Activated CD4-positive, alpha-beta T cell treated with anti-CD3 and anti-CD28 coated beads for 36 hours (primary cell): ENCODE measurements at regions not wholly inside any gene's neighbourhood (a gene's known extent, or its start where the extent isn't known, plus 50 kb on each side); places are given as distances from the start of the nearest gene placed in this dataset.

Experiments used
- ATAC-seq: fragments of 200-7000 bp; cut with Tn5 transposase; one replicate; pipeline ENCODE4 v1.10.0; 2021; ENCODE audit warnings: mild to moderate bottlenecking, moderate library complexity
- CTCF ChIA-PET: fragments of 350-600 bp; sonication (Branson Sonifier 250); formaldehyde crosslinking; loops from one replicate; lab custom pipeline; 2021; ENCODE audit warnings: antibody characterized with exemption; lab: Charles Lee
- POLR2A ChIA-PET: fragments of 350-600 bp; sonication (Branson Sonifier 250); formaldehyde crosslinking; loops from one replicate; lab custom pipeline; 2021; ENCODE audit warnings: antibody characterized with exemption, inconsistent platforms; lab: Charles Lee
- DNase-seq: peaks from one replicate; pipeline ENCODE4 v3.0.0-alpha.2; 2020
- H3K27ac Mint-ChIP-seq: one replicate; pipeline ENCODE4 v1.8.0; 2021; ENCODE audit warnings: mixed read lengths
- H3K27me3 Mint-ChIP-seq: one replicate; pipeline ENCODE4 v1.8.0; 2021; ENCODE audit warnings: mixed read lengths
- H3K36me3 Mint-ChIP-seq: one replicate; pipeline ENCODE4 v1.8.0; 2021; ENCODE audit warnings: low read depth, mixed read lengths
- H3K4me1 Mint-ChIP-seq: one replicate; pipeline ENCODE4 v1.8.0; 2021; ENCODE audit warnings: mixed read lengths
- H3K4me3 Mint-ChIP-seq: one replicate; pipeline ENCODE4 v1.8.0; 2021; ENCODE audit warnings: mild to moderate bottlenecking, moderate library complexity, mixed read lengths
- H3K9me3 Mint-ChIP-seq: one replicate; pipeline ENCODE4 v1.8.0; 2021; ENCODE audit warnings: low read depth, mixed read lengths
- intact Hi-C, 2 experiments: fragments of 100-400 bp; cut with DNase I in 1 of 2; cut with micrococcal nuclease in 1 of 2; formaldehyde crosslinking; loops; one replicate each; pipeline versions ENCODE4 v1.14.2 to v1.15.1; 2022 to 2024; cut with DNase I, micrococcal nuclease

GRCh38 chr2:225994748-225995405 lies 595.4 kb downstream of the NYAP2 start:
- Mint-ChIP-seq H3K4me1 (no peaks in the 10 kb centered on the region), H3K27ac (no peak overlapping the region), H3K4me3 (no peak overlapping the region), H3K36me3 (no peaks in the 10 kb centered on the region), H3K9me3 (no peaks in the 10 kb centered on the region), H3K27me3 (no peaks in the 10 kb centered on the region)
- intact Hi-C loops = no loop called here
- ChIA-PET CTCF (interaction anchor here (0.8 kb wide), 1 partner anchor 306 kb away, joined by 3 read pairs; no protein-coding TSS in a partner anchor), POLR2A (no interaction called here)
- ATAC-seq (no peak), DNase-seq (no peak)

GRCh38 chr2:225993430-225993829 lies 593.9 kb downstream of the NYAP2 start:
- POLR2A ChIA-PET = interaction anchor here (0.6 kb wide), 1 partner anchor 124 kb away, joined by 3 read pairs; no protein-coding TSS in a partner anchor
- Mint-ChIP-seq H3K36me3 (no peaks in the 10 kb centered on the region), H3K27me3 (no peaks in the 10 kb centered on the region), H3K9me3 (no peaks in the 10 kb centered on the region), H3K4me3 (no peak overlapping the region), H3K4me1 (no peaks in the 10 kb centered on the region), H3K27ac (no peak overlapping the region)
- no peak for DNase-seq
- CTCF ChIA-PET = no interaction called here
- intact Hi-C loops = no loop called here
- no peak for ATAC-seq

GRCh38 chr2:225989809-225990208 lies 590.3 kb downstream of the NYAP2 start:
- intact Hi-C loops = no loop called here
- H3K27ac Mint-ChIP-seq = no peak overlapping the region
- POLR2A ChIA-PET = no interaction called here

GRCh38 chr2:225980372-225980771 lies 580.9 kb downstream of the NYAP2 start:
- CTCF ChIA-PET = no interaction called here
- Mint-ChIP-seq H3K27me3 (peaks cover 2% of the 10 kb centered on the region), H3K27ac (no peak overlapping the region), H3K4me1 (no peaks in the 10 kb centered on the region), H3K36me3 (no peaks in the 10 kb centered on the region), H3K4me3 (no peak overlapping the region), H3K9me3 (no peaks in the 10 kb centered on the region)
- DNase-seq = no peak
- intact Hi-C loops = no loop called here
- ATAC-seq = no peak
- POLR2A ChIA-PET = interaction anchor here (0.6 kb wide), 1 partner anchor 181 kb away, joined by 5 read pairs; no protein-coding TSS in a partner anchor

More at GRCh38 chr2:225989809-225990208, 590.3 kb downstream of the NYAP2 start:
- ATAC-seq = no peak
- no peak overlapping the region for H3K4me3 Mint-ChIP-seq
- H3K36me3 Mint-ChIP-seq = no peaks in the 10 kb centered on the region
- H3K4me1 Mint-ChIP-seq = no peaks in the 10 kb centered on the region
- CTCF ChIA-PET = no interaction called here
- no peak for DNase-seq
- H3K27me3 Mint-ChIP-seq = no peaks in the 10 kb centered on the region
- no peaks in the 10 kb centered on the region for H3K9me3 Mint-ChIP-seq

GRCh38 chr2:225971433-225971832 lies 571.9 kb downstream of the NYAP2 start:
- intact Hi-C loops = no loop called here
- Mint-ChIP-seq H3K36me3 (no peaks in the 10 kb centered on the region), H3K4me3 (no peak overlapping the region), H3K27me3 (no peaks in the 10 kb centered on the region), H3K27ac (no peak overlapping the region), H3K4me1 (no peaks in the 10 kb centered on the region), H3K9me3 (peaks cover 5% of the 10 kb centered on the region)
- DNase-seq = no peak
- no peak for ATAC-seq
- CTCF ChIA-PET = no interaction called here
- POLR2A ChIA-PET = no interaction called here

- peaks cover 2% of the 10 kb centered on the region for H3K36me3 Mint-ChIP-seq
- no peaks in the 10 kb centered on the region for H3K27me3 Mint-ChIP-seq
- ChIA-PET POLR2A (no interaction called here), CTCF (no interaction called here)
- H3K9me3 Mint-ChIP-seq = peaks cover 17% of the 10 kb centered on the region
- no peak overlapping the region for H3K4me3 Mint-ChIP-seq
- no peak for ATAC-seq
- no peak for DNase-seq
- intact Hi-C loops = no loop called here
- H3K27ac Mint-ChIP-seq = no peak overlapping the region
- H3K4me1 Mint-ChIP-seq = no peaks in the 10 kb centered on the region
Observed at GRCh38 chr2:225948903-225949302, 549.4 kb downstream of the NYAP2 start.

- no peaks in the 10 kb centered on the region for H3K36me3 Mint-ChIP-seq
- no peaks in the 10 kb centered on the region for H3K9me3 Mint-ChIP-seq
- POLR2A ChIA-PET = no interaction called here
- DNase-seq = no peak
- peaks cover 7% of the 10 kb centered on the region for H3K27me3 Mint-ChIP-seq
- intact Hi-C loops = no loop called here
- no peak overlapping the region for H3K4me3 Mint-ChIP-seq
- no peak for ATAC-seq
- no peaks in the 10 kb centered on the region for H3K4me1 Mint-ChIP-seq
- CTCF ChIA-PET = no interaction called here
- no peak overlapping the region for H3K27ac Mint-ChIP-seq
Observed at GRCh38 chr2:225938991-225939390, 539.5 kb downstream of the NYAP2 start.

- H3K9me3 Mint-ChIP-seq = no peaks in the 10 kb centered on the region
- DNase-seq (no peak), ATAC-seq (no peak)
- CTCF ChIA-PET = no interaction called here
- H3K27ac Mint-ChIP-seq = no peak overlapping the region
- peaks cover 7% of the 10 kb centered on the region for H3K27me3 Mint-ChIP-seq
- H3K4me3 Mint-ChIP-seq = no peak overlapping the region
- no peaks in the 10 kb centered on the region for H3K4me1 Mint-ChIP-seq
- POLR2A ChIA-PET = no interaction called here
- intact Hi-C loops = no loop called here
- H3K36me3 Mint-ChIP-seq = no peaks in the 10 kb centered on the region
Observed at GRCh38 chr2:225937625-225938187, 538.2 kb downstream of the NYAP2 start.

GRCh38 chr2:225932811-225933413 lies 533.4 kb downstream of the NYAP2 start:
- no peak overlapping the region for H3K4me3 Mint-ChIP-seq
- intact Hi-C loops = no loop called here

GRCh38 chr2:225930687-225931086 lies 531.2 kb downstream of the NYAP2 start:
- intact Hi-C loops = no loop called here
- Mint-ChIP-seq H3K4me3 (no peak overlapping the region), H3K4me1 (no peaks in the 10 kb centered on the region), H3K27me3 (peaks cover 2% of the 10 kb centered on the region), H3K9me3 (no peaks in the 10 kb centered on the region), H3K36me3 (no peaks in the 10 kb centered on the region), H3K27ac (no peak overlapping the region)
- DNase-seq (no peak), ATAC-seq (no peak)
- ChIA-PET CTCF (no interaction called here), POLR2A (no interaction called here)

More at GRCh38 chr2:225932811-225933413, 533.4 kb downstream of the NYAP2 start:
- DNase-seq (no peak), ATAC-seq (no peak)
- CTCF ChIA-PET = interaction anchor here (1.0 kb wide), 1 partner anchor 11 kb away, joined by 4 read pairs; no protein-coding TSS in a partner anchor
- POLR2A ChIA-PET = no interaction called here
- Mint-ChIP-seq H3K27ac (no peak overlapping the region), H3K27me3 (peaks cover 5% of the 10 kb centered on the region), H3K36me3 (no peaks in the 10 kb centered on the region), H3K9me3 (no peaks in the 10 kb centered on the region), H3K4me1 (no peaks in the 10 kb centered on the region)

- Mint-ChIP-seq H3K4me1 (no peaks in the 10 kb centered on the region), H3K36me3 (no peaks in the 10 kb centered on the region), H3K27me3 (no peaks in the 10 kb centered on the region), H3K9me3 (peaks cover 2% of the 10 kb centered on the region), H3K27ac (no peak overlapping the region), H3K4me3 (no peak overlapping the region)
- ChIA-PET CTCF (no interaction called here), POLR2A (no interaction called here)
- ATAC-seq (no peak), DNase-seq (no peak)
- intact Hi-C loops = no loop called here
Observed at GRCh38 chr2:225920621-225921220, 521.2 kb downstream of the NYAP2 start.

- Mint-ChIP-seq H3K36me3 (no peaks in the 10 kb centered on the region), H3K27me3 (no peaks in the 10 kb centered on the region), H3K9me3 (peaks cover 3% of the 10 kb centered on the region), H3K27ac (no peak overlapping the region), H3K4me1 (no peaks in the 10 kb centered on the region), H3K4me3 (no peak overlapping the region)
- no peak for ATAC-seq
- ChIA-PET CTCF (no interaction called here), POLR2A (no interaction called here)
- intact Hi-C loops = no loop called here
- DNase-seq = no peak
Observed at GRCh38 chr2:225916692-225917091, 517.2 kb downstream of the NYAP2 start.
